ENCODE measurements at regions not wholly inside any gene's neighbourhood (a gene's known extent, or its start where the extent isn't known, plus 50 kb on each side); places are given as distances from the start of the nearest gene placed in this dataset.
"Not testable (repeated sequence)": the region's sequence is repeated elsewhere in the genome, so short reads cannot be mapped to it uniquely, and the experiment has no call there.

GRCh38 chr5:121055586-121055985 lies 591.5 kb downstream of the PRR16 start:
- FAIRE-seq (no peak), DNase-seq (ENCODE audit: low read depth in 1 of 2, low spot score in 1 of 2) (no peak), ATAC-seq (no peak)
- no peak overlapping the region for H3K4me3 ChIP-seq
- H3K9me3 ChIP-seq: no peaks in the 10 kb centered on the region
- CTCF ChIA-PET: no interaction called here
- H3K4me2 ChIP-seq: no peak overlapping the region
- 5% methylated on average over 1 of the region's 1 CpG for WGBS (ENCODE audit: missing lambda C conversion rate)
- no peak overlapping the region for H3K27ac ChIP-seq
- POLR2A ChIA-PET: no interaction called here
- no peak for TF ChIP-seq RFX5 (IDR thresholded peaks at IDR 0.05)
- TF ChIP-seq ZFP36 (IDR thresholded peaks at IDR 0.05; ENCODE audit: borderline replicate concordance, partially characterized antibody): no peak
- TF ChIP-seq REST (IDR thresholded peaks at IDR 0.05): no peak
- TF ChIP-seq SMC3 (IDR thresholded peaks at IDR 0.05): no peak
- no peak for TF ChIP-seq GATA3 (IDR thresholded peaks at IDR 0.05; ENCODE audit: borderline replicate concordance)
- no peak for TF ChIP-seq RAD21 (conservative IDR thresholded peaks at IDR 0.05 in 1 of 2, IDR thresholded peaks at IDR 0.05 in 1 of 2)
- TF ChIP-seq FOSB (CRISPR knock-in tag; IDR thresholded peaks at IDR 0.05): no peak
- no peak for TF ChIP-seq ATOH8 (CRISPR knock-in tag; IDR thresholded peaks at IDR 0.05; ENCODE audit: low read depth)
- TF ChIP-seq FOSL2 (IDR thresholded peaks at IDR 0.05): no peak
- TF ChIP-seq FOSL2 (CRISPR knock-in tag; IDR thresholded peaks at IDR 0.05): no peak
- TF ChIP-seq USF2 (IDR thresholded peaks at IDR 0.05): no peak
- TF ChIP-seq RARB (CRISPR knock-in tag; IDR thresholded peaks at IDR 0.05): no peak
- TF ChIP-seq PHF8 (IDR thresholded peaks at IDR 0.05; ENCODE audit: borderline replicate concordance, low read depth): no peak
- TF ChIP-seq CHD2 (IDR thresholded peaks at IDR 0.05; ENCODE audit: low read length, partially characterized antibody): no peak
- no peaks in the 10 kb centered on the region for H3K4me1 ChIP-seq

GRCh38 chr5:121064241-121064640 lies 600.1 kb downstream of the PRR16 start:
- ATAC-seq; DNase-seq (ENCODE audit: low read depth in 1 of 2, low spot score in 1 of 2); H3K4me2 ChIP-seq; H3K9me3 ChIP-seq; H3K27ac ChIP-seq; FAIRE-seq; H3K4me1 ChIP-seq; POLR2A ChIA-PET; CTCF ChIA-PET; H3K4me3 ChIP-seq: not testable (repeated sequence)
- 79% methylated on average over 23 of the region's 23 CpGs for WGBS (ENCODE audit: missing lambda C conversion rate)

- CTCF ChIA-PET: no interaction called here
Observed at GRCh38 chr5:121086671-121087070, 622.6 kb downstream of the PRR16 start.

More at GRCh38 chr5:121086671-121087070, 622.6 kb downstream of the PRR16 start:
- ATAC-seq (no peak), FAIRE-seq (no peak), DNase-seq (ENCODE audit: low read depth in 1 of 2, low spot score in 1 of 2) (no peak)
- 41% methylated on average over 2 of the region's 2 CpGs for WGBS (ENCODE audit: missing lambda C conversion rate)
- no peak overlapping the region for H3K4me2 ChIP-seq
- no peak overlapping the region for H3K4me3 ChIP-seq
- no peak overlapping the region for H3K27ac ChIP-seq
- TF ChIP-seq CTCF (IDR thresholded peaks at IDR 0.05) (no peak), HOXA7 (CRISPR knock-in tag; IDR thresholded peaks at IDR 0.05) (no peak)
- H3K9me3 ChIP-seq: no peaks in the 10 kb centered on the region
- H3K4me1 ChIP-seq: no peaks in the 10 kb centered on the region
- POLR2A ChIA-PET: no interaction called here
